ENCODE measurements at regions not wholly inside any gene's neighbourhood (a gene's known extent, or its start where the extent isn't known, plus 50 kb on each side); places are given as distances from the start of the nearest gene placed in this dataset.

- TF ChIP-seq CTCF (IDR thresholded peaks at IDR 0.05 in 8 of 11, conservative IDR thresholded peaks at IDR 0.05 in 3 of 11) (no peak), POLR2A (IDR thresholded peaks at IDR 0.05) (no peak), POLR2AphosphoS5 (IDR thresholded peaks at IDR 0.05) (no peak)
These were observed 326.8 kb upstream of the SHH start for GRCh38 chr7:156139112-156139511.
